BJ (cell line): ENCODE measurements at regions not wholly inside any gene's neighbourhood (a gene's known extent, or its start where the extent isn't known, plus 50 kb on each side); places are given as distances from the start of the nearest gene placed in this dataset.

Source experiments
- CTCF ChIA-PET: fragments of 350-600 bp; formaldehyde crosslinking; extraction: SDS; loops from one replicate; lab custom pipeline; 2021; ENCODE audit warnings: antibody characterized with exemption, inconsistent platforms; lab: Yijun Ruan, JAX
- POLR2A ChIA-PET: fragments of 300-600 bp; sonication (Branson Sonifier 250); formaldehyde crosslinking; extraction: SDS; loops from one replicate; lab custom pipeline; 2021; ENCODE audit warnings: antibody characterized with exemption; lab: Charles Lee
- DNase-seq: peaks from one replicate; pipeline ENCODE4 v3.0.0-alpha.2; 2011; ENCODE audit warnings: low read depth
- H3K27me3 ChIP-seq: 2 replicates; pipeline ENCODE4 v1.6.0; 2011; ENCODE audit warnings: low read length; ENCODE audit not compliant: control insufficient read depth, insufficient read depth
- H3K36me3 ChIP-seq: 2 replicates; pipeline ENCODE4 v1.5.1; 2011; ENCODE audit warnings: low read length; ENCODE audit not compliant: control insufficient read depth, insufficient read depth
- H3K4me3 ChIP-seq: 2 replicates; pipeline ENCODE4 v1.5.1; 2011; ENCODE audit warnings: low read depth, mild to moderate bottlenecking, control low read depth, low read length
- TF ChIP-seq, protein P1 (sequence below): IDR thresholded peaks from 2 replicates; pipeline ENCODE4 v1.5.1; 2011; ENCODE audit warnings: low read depth, mild to moderate bottlenecking, control low read depth, inconsistent platforms, low read length, moderate library complexity; ENCODE audit not compliant: insufficient read depth

DNA sequence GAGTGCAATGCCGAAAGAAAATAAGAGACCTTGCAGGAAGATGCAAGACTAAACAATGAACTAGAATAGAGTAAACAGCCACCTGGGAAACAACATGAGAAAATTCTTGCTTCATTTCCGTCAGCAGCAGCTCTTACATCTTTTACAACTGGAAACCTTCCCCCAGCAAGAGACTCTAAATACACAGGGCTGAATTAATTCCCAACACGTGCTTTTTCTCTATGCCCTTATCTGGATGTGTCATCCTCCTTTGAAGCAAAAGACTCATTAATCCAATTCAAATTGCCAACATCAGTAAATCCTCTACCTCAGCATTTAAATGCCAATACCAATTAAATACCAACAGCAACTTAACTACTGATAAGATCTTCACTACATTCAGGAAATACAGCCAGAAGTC, 99.0 kb upstream of the PDE1C start:
- TF ChIP-seq, protein P1, sequence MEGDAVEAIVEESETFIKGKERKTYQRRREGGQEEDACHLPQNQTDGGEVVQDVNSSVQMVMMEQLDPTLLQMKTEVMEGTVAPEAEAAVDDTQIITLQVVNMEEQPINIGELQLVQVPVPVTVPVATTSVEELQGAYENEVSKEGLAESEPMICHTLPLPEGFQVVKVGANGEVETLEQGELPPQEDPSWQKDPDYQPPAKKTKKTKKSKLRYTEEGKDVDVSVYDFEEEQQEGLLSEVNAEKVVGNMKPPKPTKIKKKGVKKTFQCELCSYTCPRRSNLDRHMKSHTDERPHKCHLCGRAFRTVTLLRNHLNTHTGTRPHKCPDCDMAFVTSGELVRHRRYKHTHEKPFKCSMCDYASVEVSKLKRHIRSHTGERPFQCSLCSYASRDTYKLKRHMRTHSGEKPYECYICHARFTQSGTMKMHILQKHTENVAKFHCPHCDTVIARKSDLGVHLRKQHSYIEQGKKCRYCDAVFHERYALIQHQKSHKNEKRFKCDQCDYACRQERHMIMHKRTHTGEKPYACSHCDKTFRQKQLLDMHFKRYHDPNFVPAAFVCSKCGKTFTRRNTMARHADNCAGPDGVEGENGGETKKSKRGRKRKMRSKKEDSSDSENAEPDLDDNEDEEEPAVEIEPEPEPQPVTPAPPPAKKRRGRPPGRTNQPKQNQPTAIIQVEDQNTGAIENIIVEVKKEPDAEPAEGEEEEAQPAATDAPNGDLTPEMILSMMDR: no peak
- no peaks in the 10 kb centered on the region for H3K36me3 ChIP-seq
- H3K4me3 ChIP-seq: no peak overlapping the region
- H3K27me3 ChIP-seq: no peaks in the 10 kb centered on the region
- CTCF ChIA-PET: interaction anchor here (1.1 kb wide), 1 partner anchor 108 kb away, joined by 3 read pairs; no protein-coding TSS in a partner anchor
- POLR2A ChIA-PET: no interaction called here
- no peak for DNase-seq

DNA sequence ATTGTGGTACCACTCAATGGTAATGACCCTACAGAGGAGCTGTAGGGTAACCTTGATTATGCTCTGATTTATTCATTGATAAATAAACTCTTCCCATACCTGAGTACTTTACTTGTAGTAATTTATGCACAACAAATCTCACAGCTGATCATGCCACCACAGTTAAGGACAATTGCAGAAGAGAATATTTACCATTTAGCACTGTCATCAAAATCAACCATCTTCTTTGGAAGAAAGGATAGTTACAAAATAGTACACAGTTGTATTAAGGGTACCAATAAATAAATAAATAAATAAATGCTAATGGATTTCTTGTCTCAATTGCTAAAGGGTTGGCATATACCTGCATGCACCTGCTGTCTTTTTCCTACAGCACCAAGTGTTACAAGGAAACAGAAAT, 97.6 kb upstream of the PDE1C start:
- TF ChIP-seq, protein P1: no peak
- no peaks in the 10 kb centered on the region for H3K27me3 ChIP-seq
- ChIA-PET POLR2A (no interaction called here), CTCF (interaction anchor here (1.0 to 2.1 kb wide), 4 partner anchors 9 to 423 kb away, joined by 3 to 6 read pairs (median 4); no protein-coding TSS in a partner anchor)
- H3K4me3 ChIP-seq: no peak overlapping the region
- H3K36me3 ChIP-seq: no peaks in the 10 kb centered on the region
- DNase-seq: no peak

DNA sequence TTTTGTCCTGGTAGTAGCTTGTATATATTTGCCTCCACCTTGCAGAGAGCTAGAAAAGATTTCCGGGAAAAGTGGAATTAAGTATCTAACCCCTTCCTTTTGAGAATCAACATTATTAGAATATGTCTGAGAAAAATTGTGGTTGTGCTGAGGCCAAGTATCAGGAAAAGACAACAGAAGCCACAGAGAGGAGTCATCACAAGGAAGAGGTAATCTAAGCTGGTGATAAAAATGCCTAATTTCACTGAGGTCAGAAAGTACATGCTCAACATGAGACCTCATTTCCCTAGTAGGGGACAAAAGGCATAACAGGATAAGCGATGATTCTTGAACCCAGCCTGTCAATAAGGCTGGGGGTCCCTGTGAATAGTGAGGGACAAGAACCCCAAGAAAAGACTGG, 97.0 kb upstream of the PDE1C start:
- TF ChIP-seq, protein P1: no peak
- Histone ChIP-seq H3K4me3 (no peak overlapping the region), H3K27me3 (no peaks in the 10 kb centered on the region), H3K36me3 (no peaks in the 10 kb centered on the region)
- no peak for DNase-seq
- ChIA-PET CTCF (interaction anchor here (1.0 to 2.1 kb wide), 6 partner anchors 10 to 423 kb away, joined by 3 to 6 read pairs (median 3); no protein-coding TSS in a partner anchor), POLR2A (no interaction called here)

DNA sequence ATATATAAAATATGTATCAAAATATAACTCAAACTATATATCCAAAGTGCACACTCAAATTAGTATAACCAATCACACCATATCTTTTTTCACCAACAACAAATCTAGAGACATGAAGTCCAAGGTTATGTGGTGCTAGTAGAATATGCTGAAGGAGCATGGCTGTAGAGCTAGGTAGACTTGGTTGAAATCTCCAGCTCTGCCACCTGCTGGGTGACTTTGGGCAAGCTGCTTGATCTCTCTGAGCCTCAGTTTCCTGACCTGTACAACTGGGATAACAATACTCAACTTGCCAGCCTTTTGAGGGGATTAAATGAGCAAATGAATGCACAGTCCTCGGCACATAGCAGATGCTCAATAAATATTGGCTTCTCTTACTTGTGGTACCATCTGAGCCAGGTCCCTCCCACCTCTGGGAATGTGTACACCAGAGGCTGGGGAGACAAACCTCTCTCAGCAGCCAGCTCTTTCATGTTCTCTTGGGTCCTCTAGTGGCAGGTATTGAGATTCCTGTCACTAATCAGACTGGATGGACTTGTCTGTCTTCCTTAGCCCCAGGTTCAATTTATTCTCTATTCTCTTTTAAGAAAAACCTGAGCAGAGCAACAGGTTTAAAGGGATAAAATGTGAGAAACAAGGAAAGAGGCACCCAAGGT, 94.3 kb upstream of the PDE1C start:
- H3K36me3 ChIP-seq: no peaks in the 10 kb centered on the region
- ChIA-PET POLR2A (no interaction called here), CTCF (interaction anchor here (0.5 to 2.6 kb wide), 20 partner anchors 10 to 591 kb away, joined by 3 to 11 read pairs (median 4); partner anchors contain the start of gene PDE1C)
- no peak for DNase-seq
- no peaks in the 10 kb centered on the region for H3K27me3 ChIP-seq
- H3K4me3 ChIP-seq: no peak overlapping the region
- TF ChIP-seq, protein P1: peak; percentile 68

DNA sequence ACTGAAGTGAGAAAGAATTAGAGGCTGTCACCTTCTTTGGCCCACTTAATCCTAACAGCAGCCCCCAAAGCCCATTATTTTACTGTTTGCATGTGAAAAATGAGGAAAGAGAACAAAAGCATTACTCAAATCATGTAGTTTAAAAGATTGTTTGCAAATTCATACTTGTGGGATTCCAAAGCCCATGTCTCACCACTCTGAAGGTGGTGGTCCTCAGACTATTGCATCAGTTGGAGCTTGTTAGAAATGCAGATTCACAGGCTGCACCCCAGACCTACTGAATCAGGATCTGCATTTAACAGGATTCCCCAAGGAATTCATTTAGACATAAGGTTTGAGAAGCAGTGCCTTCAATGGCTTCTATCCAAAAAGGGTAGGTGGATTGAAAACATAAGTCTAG, 93.7 kb upstream of the PDE1C start:
- POLR2A ChIA-PET: no interaction called here
- TF ChIP-seq, protein P1: no peak

More for the DNA sequence above, 93.7 kb upstream of the PDE1C start:
- CTCF ChIA-PET: interaction anchor here (0.5 to 2.6 kb wide), 17 partner anchors 10 to 590 kb away, joined by 3 to 11 read pairs (median 4); partner anchors contain the start of gene PDE1C
- H3K27me3 ChIP-seq: no peaks in the 10 kb centered on the region
- no peak for DNase-seq
- H3K4me3 ChIP-seq: no peak overlapping the region
- no peaks in the 10 kb centered on the region for H3K36me3 ChIP-seq
